Type B pancreatic cell (in vitro differentiated cells): ENCODE measurements at regions not wholly inside any gene's neighbourhood (a gene's known extent, or its start where the extent isn't known, plus 50 kb on each side); places are given as distances from the start of the nearest gene placed in this dataset.

Experiments used
- DNase-seq: peaks from one replicate; pipeline ENCODE4 v3.0.0; 2021; ENCODE audit warnings: mixed read lengths; ENCODE audit not compliant: unreplicated experiment; ENCODE audit errors: extremely low spot score
- H3K27ac Mint-ChIP-seq: 2 replicates; pipeline ENCODE4 v1.8.0; 2021; ENCODE audit warnings: mild to moderate bottlenecking, mixed read lengths
- H3K27me3 Mint-ChIP-seq: 2 replicates; pipeline ENCODE4 v1.8.0; 2021; ENCODE audit warnings: mixed read lengths
- H3K36me3 Mint-ChIP-seq: 2 replicates; pipeline ENCODE4 v1.8.0; 2021; ENCODE audit warnings: mixed read lengths
- H3K4me1 Mint-ChIP-seq: one replicate; pipeline ENCODE4 v1.8.0; 2021; ENCODE audit warnings: mixed read lengths; ENCODE audit not compliant: unreplicated experiment
- H3K4me3 Mint-ChIP-seq: 2 replicates; pipeline ENCODE4 v1.8.0; 2021; ENCODE audit warnings: mild to moderate bottlenecking, mixed read lengths
- H3K9me3 Mint-ChIP-seq: 2 replicates; pipeline ENCODE4 v1.8.0; 2021; ENCODE audit warnings: mixed read lengths
- CTCF ChIP-seq: fragments of 200-600 bp; sonication (generic); conservative IDR thresholded peaks from 2 replicates; pipeline ENCODE4 v1.5.0; 2021; ENCODE audit warnings: antibody characterized with exemption, mild to moderate bottlenecking

GRCh38 chr16:63690961-63691360 lies 1430.9 kb downstream of the CDH11 start:
- Mint-ChIP-seq H3K4me1 (no peaks in the 10 kb centered on the region), H3K27ac (no peak overlapping the region), H3K4me3 (no peak overlapping the region), H3K27me3 (no peaks in the 10 kb centered on the region), H3K36me3 (no peaks in the 10 kb centered on the region), H3K9me3 (no peaks in the 10 kb centered on the region)
- DNase-seq, result no peak
- no peak for TF ChIP-seq CTCF

GRCh38 chr16:63690267-63690666 lies 1431.6 kb downstream of the CDH11 start:
- TF ChIP-seq CTCF, result no peak
- Mint-ChIP-seq H3K27ac (no peak overlapping the region), H3K27me3 (no peaks in the 10 kb centered on the region), H3K4me1 (no peaks in the 10 kb centered on the region), H3K9me3 (no peaks in the 10 kb centered on the region), H3K36me3 (no peaks in the 10 kb centered on the region), H3K4me3 (no peak overlapping the region)
- no peak for DNase-seq

- H3K36me3 Mint-ChIP-seq, result no peaks in the 10 kb centered on the region
- no peak for TF ChIP-seq CTCF
- no peak overlapping the region for H3K4me3 Mint-ChIP-seq
- no peak for DNase-seq
- no peaks in the 10 kb centered on the region for H3K27me3 Mint-ChIP-seq
- H3K27ac Mint-ChIP-seq, result no peak overlapping the region
- H3K4me1 Mint-ChIP-seq, result no peaks in the 10 kb centered on the region
- H3K9me3 Mint-ChIP-seq, result no peaks in the 10 kb centered on the region
Measured at GRCh38 chr16:63689068-63689467, 1432.8 kb downstream of the CDH11 start.

- Mint-ChIP-seq H3K36me3 (no peaks in the 10 kb centered on the region), H3K27me3 (no peaks in the 10 kb centered on the region), H3K9me3 (no peaks in the 10 kb centered on the region), H3K4me3 (no peak overlapping the region), H3K4me1 (no peaks in the 10 kb centered on the region), H3K27ac (no peak overlapping the region)
- TF ChIP-seq CTCF, result no peak
- no peak for DNase-seq
Measured at GRCh38 chr16:63684149-63685101, 1437.4 kb downstream of the CDH11 start.

GRCh38 chr16:63682844-63683243 lies 1439.0 kb downstream of the CDH11 start:
- no peaks in the 10 kb centered on the region for H3K9me3 Mint-ChIP-seq

More at GRCh38 chr16:63682844-63683243, 1439.0 kb downstream of the CDH11 start:
- Mint-ChIP-seq H3K36me3 (no peaks in the 10 kb centered on the region), H3K4me1 (no peaks in the 10 kb centered on the region), H3K4me3 (no peak overlapping the region), H3K27ac (no peak overlapping the region), H3K27me3 (no peaks in the 10 kb centered on the region)
- DNase-seq, result no peak
- no peak for TF ChIP-seq CTCF
